NCI-H460 (cell line): ENCODE measurements at regions not wholly inside any gene's neighbourhood (a gene's known extent, or its start where the extent isn't known, plus 50 kb on each side); places are given as distances from the start of the nearest gene placed in this dataset.

Experiments used
- DNase-seq: peaks from one replicate; pipeline ENCODE4 v3.0.0-alpha.2; 2016; ENCODE audit warnings: low read depth; ENCODE audit errors: extremely low read depth

- DNase-seq: no peak
Observed at GRCh38 chr2:176826356-176826755, 386.2 kb upstream of the HNRNPA3 start.

GRCh38 chr2:176826984-176827668, 385.5 kb upstream of the HNRNPA3 start:
- no peak for DNase-seq

- no peak for DNase-seq
Observed at GRCh38 chr2:176830362-176830761, 382.2 kb upstream of the HNRNPA3 start.

DNA sequence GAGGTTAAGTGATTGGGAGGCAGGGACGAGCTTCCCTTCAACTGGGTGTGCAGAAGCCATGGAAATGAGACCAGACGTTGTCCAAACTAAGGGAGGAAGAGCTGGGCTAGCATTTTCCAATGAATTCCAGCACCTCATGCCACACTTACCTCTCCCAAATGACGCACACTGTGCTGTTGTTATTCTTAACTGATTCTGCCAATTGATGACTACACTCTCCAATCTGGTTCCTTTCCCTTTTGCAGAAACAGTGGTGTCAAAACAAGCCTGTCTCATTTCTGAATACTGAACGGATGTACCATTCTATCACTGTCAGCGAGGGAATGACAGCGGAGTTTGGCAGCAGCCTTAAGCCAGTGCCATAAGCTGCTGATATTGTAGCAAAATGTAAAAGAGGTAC, 380.5 kb upstream of the HNRNPA3 start:
- DNase-seq: no peak

DNA sequence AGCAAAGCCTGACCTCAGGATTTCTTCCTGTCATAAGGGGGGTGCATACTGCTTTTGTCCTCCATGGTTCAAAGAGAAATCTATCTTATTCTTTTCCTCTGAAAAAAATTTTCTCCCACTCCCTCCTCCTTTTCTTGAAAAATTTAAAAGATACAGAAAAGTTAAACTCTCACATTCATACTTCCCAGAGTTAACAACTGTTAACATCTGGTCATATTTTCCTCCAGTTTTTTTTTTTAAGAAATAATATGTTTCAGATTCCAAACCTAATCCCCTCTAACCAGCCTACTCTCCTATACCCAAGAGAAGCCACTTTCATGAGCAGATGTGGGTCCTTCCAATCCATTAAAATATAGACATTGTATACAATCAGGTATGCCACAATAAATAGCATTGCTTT, 378.9 kb upstream of the HNRNPA3 start:
- DNase-seq: no peak

- DNase-seq: no peak
Observed at GRCh38 chr2:176834226-176834625, 378.4 kb upstream of the HNRNPA3 start.

GRCh38 chr2:176843208-176843607, 369.4 kb upstream of the HNRNPA3 start:
- DNase-seq: no peak

DNA sequence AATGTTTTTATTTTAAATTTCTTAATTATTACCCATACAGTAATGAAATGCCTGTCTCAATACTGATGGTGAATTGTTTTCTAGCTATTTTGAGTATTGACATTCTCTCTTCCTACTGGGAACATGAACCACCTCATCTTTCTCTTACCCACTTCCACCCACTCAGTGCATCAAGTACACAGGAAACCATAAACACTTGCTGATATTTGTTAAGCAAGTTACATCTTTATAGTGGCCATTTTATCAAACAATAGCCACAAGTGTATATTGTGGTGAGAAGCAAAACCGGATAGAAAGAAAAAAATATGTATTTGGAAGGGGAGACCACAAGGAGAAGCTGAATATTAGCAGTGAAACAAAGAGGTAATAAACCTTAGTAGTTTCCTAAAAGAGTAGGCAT, 368.1 kb upstream of the HNRNPA3 start:
- DNase-seq: no peak

DNA sequence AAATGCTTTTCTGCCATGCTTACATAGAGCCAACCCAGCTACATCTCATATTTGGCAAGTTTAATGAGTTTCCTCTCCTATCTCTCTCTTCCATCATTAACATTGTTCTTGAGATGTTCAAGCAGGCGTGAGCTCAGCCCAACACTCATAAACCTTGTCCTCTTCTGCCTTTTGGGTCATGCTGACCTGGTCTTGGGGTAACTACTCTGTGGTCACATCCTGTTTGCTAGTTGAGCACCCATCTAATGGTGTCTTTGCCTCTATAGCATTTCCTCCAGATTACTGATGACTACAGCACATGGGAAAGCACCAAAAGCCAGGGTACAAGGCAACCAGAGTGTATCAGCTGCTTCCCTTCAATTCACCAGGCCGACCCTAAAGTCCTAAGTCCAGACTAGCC, 366.9 kb upstream of the HNRNPA3 start:
- DNase-seq: no peak

DNA sequence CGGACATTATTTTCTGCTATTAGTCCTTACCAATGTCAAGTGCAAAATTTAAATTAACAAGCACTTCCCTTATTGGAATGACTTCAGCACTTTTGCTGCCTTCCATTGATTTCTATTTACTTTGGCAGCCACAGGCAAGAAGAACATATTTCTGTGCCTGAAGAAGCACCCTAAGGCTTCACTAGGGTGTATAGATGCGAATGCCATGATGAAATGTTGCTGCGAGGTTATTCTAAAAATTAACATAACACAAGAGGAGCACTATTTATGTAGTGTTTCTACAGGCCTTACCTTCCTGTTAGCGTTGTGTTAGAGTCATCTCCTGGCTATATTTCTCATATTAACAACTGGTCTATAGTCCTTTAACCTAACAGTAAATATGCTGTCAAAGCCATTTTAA, 365.0 kb upstream of the HNRNPA3 start:
- DNase-seq: no peak

DNA sequence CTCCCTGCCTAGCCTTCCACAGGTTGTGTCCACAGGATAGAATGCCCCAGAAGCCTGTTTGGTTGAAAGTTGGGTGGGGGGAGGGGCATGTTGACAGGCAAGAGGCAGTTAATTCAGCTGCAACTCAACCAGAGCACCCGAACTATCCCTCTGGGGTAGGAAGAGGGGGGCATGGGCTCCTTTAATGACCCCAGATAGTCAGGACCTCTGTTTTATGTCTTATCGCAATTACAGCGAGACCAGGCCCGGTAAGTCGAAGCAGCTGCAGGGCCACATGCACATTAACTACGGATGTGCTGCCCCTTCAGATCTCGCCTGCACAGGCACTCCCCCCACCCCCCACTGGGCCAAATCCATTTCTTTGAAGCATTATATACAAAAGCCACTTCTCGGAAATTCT, 363.8 kb upstream of the HNRNPA3 start:
- DNase-seq: no peak

DNA sequence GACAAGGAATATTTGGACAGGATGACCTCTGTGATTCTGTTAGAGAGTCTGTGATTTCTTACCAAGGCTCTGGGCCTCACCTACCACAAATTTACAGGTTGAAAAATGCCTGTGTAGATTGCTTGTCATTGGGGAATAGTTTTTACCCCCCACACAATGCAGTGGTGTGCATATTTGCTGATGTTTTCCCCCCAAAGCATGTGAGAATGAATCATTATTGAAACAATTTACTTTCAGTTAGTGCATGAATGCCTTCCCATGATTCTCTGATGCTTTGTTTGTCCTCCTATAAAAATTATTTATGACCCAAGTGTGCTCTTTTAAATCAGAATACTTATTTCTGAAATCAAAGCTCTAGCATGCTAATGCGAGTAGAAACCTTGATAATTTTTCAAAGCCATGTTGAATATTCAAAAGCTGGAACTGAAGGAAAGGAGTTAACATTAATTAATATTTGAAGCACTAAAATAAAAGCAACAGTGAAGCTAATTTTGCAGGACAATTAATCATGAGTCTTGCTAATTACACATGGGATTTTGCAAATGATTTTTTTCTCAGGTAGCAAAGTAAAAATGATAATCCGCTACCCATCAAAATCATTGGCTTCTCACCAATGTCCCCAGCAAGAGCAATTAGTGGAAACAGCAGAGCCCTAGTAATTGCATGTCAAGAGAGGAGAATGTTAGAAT, 361.2 kb upstream of the HNRNPA3 start:
- DNase-seq: no peak

DNA sequence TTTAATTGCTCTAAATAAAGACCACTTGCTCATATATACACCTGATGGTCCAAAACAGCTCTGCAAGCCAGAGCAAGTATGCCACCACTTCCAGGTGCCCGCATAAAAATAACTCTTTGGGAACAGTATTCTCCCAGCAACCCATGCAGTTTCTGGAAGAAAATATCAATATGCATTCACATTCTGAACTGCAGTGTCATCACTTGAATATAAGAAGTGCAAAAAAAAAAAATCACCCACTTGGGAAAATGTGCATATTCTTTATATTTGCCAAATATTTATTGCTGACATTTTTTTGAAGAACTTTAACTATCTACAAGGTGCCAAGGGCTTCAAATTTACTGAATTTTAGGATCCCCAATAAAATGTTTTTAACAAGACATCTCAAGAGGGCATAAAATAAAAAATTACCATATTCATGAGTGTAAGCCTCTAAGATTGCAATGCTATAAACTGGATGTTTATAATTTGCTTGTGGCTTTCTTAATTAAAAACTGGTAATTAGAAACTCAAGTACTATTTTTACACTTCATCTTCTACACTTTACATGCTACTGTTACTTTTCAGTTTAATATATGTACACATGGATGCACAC, 360.6 kb upstream of the HNRNPA3 start:
- no peak for DNase-seq

GRCh38 chr2:176852667-176853066, 359.9 kb upstream of the HNRNPA3 start:
- no peak for DNase-seq

DNA sequence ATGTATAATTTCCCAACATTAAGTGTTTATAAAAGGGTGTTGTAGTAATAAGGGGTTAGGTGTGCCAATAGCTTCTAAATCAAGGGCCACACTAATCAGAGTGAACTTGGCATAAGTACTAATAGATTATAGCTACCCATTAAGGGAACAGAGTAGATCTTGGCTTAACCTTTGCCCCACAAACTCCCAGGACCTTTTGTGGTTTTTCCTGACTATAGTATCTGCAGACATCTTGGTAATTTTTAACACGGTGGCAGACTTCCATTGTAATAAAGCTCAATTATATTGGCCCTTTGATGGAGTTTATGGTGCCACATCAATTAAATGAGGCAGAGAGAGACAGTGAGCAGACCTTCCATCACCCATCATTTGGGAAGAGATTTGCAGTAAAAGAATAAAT, 358.5 kb upstream of the HNRNPA3 start:
- DNase-seq: no peak

GRCh38 chr2:176854878-176855277, 357.7 kb upstream of the HNRNPA3 start:
- DNase-seq: no peak

GRCh38 chr2:176856683-176857082, 355.9 kb upstream of the HNRNPA3 start:
- no peak for DNase-seq

DNA sequence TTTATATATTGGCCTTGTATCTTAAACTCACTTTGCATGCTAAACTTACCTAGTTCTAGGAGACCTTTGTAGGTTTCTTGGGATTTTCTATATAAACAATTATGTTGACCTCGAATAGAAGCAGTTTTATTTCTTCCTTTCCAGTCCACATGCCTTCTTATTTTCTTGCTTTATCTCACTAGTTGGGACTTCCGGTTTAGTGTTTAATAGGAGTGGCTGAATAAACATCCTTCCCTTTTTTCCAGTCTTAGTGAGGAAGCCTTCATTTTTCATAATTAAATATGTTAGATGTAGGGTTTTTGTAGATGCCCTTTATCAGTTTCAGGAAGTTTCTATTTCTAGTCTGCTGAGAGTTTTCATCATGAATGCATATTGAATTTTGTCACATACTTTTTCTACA, 347.3 kb upstream of the HNRNPA3 start:
- DNase-seq: no peak

GRCh38 chr2:176872406-176872805, 340.2 kb upstream of the HNRNPA3 start:
- no peak for DNase-seq

DNA sequence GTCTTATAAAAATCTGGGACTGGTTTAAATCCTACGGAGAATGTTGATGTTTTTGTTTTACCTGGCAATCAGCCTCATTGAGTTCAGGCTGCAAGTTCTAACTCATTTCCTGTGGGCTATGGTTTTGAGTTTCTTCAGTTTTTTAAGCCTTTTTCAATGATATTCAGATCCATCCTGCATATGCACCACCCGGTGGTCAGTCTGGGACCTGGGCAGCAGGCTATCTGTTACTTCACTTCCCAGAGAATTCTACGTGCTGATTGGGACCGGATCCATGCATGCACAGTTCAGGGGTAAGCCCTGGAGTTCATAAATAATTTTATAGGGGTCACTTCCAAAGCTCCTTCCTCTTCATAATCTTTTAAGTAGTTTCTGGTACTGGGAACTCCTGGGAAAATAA, 339.2 kb upstream of the HNRNPA3 start:
- no peak for DNase-seq

DNA sequence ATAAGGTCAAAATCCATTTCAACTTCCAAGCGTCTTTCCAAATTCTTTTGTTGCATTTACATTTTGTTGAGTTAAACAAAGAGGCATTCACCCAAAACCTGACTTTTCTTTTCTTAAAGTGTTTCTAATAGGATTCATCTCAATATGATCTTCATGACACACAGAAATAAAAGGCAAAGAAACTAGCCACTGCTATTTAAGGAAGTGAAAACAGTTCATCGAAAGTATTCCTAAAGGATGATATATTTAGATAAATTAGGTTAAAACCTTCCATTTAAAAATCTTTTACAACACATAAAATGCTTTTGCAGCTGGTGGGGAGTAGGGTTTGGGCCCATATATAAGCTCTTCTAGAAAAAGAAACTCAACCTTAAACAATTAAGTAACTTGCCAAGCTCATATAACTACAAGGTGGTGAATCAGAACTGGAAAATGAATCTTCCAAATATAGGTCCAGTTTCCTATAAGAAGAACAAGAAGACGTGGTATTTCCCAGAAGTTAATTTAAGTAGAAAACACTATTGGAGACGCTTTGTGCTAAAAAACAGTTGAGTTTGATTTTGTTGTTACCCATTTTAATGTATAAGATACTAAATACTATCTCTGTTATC, 336.0 kb upstream of the HNRNPA3 start:
- DNase-seq: no peak
